Central memory CD8-positive, alpha-beta T cell (primary cell): ENCODE measurements at regions not wholly inside any gene's neighbourhood (a gene's known extent, or its start where the extent isn't known, plus 50 kb on each side); places are given as distances from the start of the nearest gene placed in this dataset.

Source experiments
- ATAC-seq: fragments of 150-1000 bp; cut with Tn5 transposase; replicated peaks from 2 replicates; pipeline ENCODE4 v1.10.0; 2022; ENCODE audit warnings: mild to moderate bottlenecking, moderate FRiP score, moderate number of reproducible peaks; ENCODE audit not compliant: poor library complexity, severe bottlenecking; ENCODE audit errors: extremely low read depth
- DNase-seq, 2 donors: peaks; one replicate each; pipeline ENCODE4 v3.0.0; 2021; ENCODE audit warnings: low spot score in 2 of 2
- H3K27ac Mint-ChIP-seq: one replicate; pipeline ENCODE4 v1.8.0; 2022; ENCODE audit warnings: low read depth, mild to moderate bottlenecking, moderate library complexity, mixed read lengths
- H3K27me3 Mint-ChIP-seq: one replicate; pipeline ENCODE4 v1.8.0; 2022; ENCODE audit warnings: mixed read lengths
- H3K36me3 Mint-ChIP-seq: one replicate; pipeline ENCODE4 v1.8.0; 2022; ENCODE audit warnings: mild to moderate bottlenecking, moderate library complexity, mixed read lengths; ENCODE audit not compliant: insufficient read depth
- H3K4me1 Mint-ChIP-seq: one replicate; pipeline ENCODE4 v1.8.0; 2022; ENCODE audit warnings: mixed read lengths
- H3K4me3 Mint-ChIP-seq: one replicate; pipeline ENCODE4 v1.8.0; 2022; ENCODE audit warnings: mild to moderate bottlenecking, moderate library complexity, mixed read lengths
- H3K9me3 Mint-ChIP-seq: one replicate; pipeline ENCODE4 v1.8.0; 2022; ENCODE audit warnings: mixed read lengths

DNA sequence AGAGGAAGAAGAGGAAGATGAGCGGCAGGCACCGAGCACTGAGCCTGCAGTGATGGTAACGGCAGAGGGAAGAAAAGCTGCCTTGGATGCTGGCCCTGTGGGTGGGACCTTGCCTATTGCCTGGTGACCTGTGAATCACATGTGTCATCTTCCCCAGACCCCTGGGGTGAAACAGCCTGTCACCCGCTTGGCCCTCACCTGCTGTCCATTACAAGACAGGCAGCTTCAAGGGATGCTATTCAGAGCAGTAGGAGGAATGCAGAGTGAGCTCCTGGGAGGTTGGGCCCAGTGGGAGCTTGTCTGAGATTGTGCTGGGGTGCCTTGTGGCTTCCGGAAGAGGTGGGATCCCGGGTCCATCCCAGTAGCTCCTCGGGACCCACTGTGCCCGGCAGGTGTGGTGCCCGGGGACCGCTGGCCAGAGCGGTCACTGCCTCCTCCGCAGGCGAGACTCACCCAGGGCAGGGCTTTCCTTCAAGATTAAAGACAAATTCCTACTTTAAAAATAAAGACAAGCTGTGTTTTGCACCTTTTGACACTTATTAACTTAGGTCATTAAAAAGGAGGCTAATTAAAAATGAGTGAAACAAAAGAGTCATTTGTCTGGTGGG is 440.2 kb upstream of the MKI67 start:
- peaks cover 8% of the 10 kb centered on the region for H3K9me3 Mint-ChIP-seq
- no peaks in the 10 kb centered on the region for H3K36me3 Mint-ChIP-seq
- no peak overlapping the region for H3K4me3 Mint-ChIP-seq
- ATAC-seq (peak; percentile 14), DNase-seq (no peak)
- no peaks in the 10 kb centered on the region for H3K4me1 Mint-ChIP-seq
- no peak overlapping the region for H3K27ac Mint-ChIP-seq
- no peaks in the 10 kb centered on the region for H3K27me3 Mint-ChIP-seq

- Mint-ChIP-seq H3K4me1 (no peaks in the 10 kb centered on the region), H3K4me3 (no peak overlapping the region), H3K27me3 (no peaks in the 10 kb centered on the region), H3K9me3 (no peaks in the 10 kb centered on the region), H3K36me3 (no peaks in the 10 kb centered on the region), H3K27ac (no peak overlapping the region)
- no peak for DNase-seq
- ATAC-seq, result no peak
These were observed 441.3 kb upstream of the MKI67 start for GRCh38 chr10:128567551-128567950.

DNA sequence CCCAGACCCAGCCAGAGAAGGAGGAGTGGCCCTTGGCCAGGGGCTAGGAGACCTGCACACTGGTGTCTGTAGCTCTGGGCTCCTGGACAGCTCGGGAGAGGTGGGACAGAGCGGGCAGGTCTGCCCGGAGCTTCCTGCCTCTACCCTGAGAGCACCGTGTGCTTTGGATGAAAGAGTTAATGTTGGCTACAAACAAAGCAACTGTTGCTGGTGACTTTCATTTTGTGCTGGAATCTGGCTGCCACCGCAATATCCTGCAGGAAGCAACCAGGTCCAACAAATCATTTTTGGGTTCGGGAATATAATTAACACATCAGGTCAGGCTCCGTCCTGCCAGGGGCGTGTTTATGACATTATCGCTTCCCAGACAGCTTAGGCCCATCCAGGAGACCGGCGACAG is 441.8 kb upstream of the MKI67 start:
- no peak for DNase-seq
- ATAC-seq, result no peak
- Mint-ChIP-seq H3K9me3 (no peaks in the 10 kb centered on the region), H3K36me3 (no peaks in the 10 kb centered on the region), H3K4me1 (no peaks in the 10 kb centered on the region), H3K27ac (no peak overlapping the region), H3K4me3 (no peak overlapping the region), H3K27me3 (no peaks in the 10 kb centered on the region)

DNA sequence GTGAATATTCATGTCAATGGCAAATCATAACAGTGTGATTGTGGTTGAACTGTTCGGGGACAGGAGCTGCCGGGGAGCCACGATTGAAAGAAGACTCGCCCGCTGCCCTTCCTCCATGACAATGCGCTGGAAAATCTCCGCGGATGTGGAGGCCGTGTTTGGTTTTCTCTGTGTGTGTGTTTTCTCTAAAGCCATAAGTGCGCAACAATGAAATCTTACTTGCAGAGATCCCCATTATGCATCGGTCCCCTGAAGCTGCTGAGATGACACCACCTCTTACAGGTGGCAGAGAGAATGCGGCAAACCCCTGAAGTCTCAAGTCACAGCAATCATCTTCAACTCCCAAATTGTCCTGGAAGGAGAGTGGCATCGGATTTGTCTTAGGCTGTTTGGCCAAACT is 442.3 kb upstream of the MKI67 start:
- ATAC-seq (no peak), DNase-seq (no peak)
- Mint-ChIP-seq H3K27ac (no peak overlapping the region), H3K27me3 (no peaks in the 10 kb centered on the region), H3K4me1 (no peaks in the 10 kb centered on the region), H3K4me3 (no peak overlapping the region), H3K36me3 (no peaks in the 10 kb centered on the region), H3K9me3 (no peaks in the 10 kb centered on the region)

DNA sequence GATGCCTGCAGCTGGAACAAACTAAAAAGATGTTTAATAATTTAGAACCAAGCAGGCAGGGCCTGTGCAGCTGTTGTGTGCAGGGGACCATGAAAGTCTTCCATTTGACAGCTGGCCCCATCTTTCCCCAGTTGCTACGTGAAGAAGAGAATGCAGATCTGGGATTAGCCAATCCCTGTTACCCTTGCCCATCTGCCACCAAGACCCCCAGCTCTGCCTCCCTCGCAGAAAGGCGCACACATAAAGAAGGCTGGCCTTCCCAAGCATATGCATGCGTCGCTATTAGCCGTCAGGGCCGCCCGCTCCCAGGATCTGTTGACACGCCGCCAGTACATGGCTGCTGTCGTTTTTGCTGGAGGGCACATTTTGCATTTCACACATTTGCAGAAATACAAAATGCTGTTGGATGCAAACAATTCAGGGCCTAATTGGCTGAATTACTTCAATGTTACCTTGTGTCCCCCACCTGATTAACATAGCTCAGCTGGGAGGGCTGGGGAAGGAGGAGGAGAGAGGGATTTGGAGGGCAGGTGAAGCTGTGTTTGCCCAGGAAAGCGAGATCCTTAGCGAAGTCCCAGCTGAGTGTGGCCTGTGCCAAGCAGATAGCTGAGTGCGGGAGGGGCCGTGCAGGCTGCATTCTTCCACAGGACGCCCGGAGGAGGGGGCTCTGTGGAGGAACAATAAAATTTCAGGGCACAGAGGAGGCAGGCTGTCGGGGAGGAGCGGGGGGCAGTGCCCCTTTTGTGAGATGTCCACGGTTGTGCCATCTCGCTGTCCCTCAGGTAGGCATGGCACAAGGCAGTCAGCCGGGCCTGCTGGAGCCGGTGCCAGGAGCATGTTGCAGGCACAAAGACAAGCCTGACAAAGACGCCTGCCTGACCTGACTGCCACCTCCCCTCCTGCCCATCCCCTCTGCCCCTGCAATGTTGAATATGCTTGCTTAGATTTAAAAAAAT is 443.0 kb upstream of the MKI67 start:
- H3K4me1 Mint-ChIP-seq, result no peaks in the 10 kb centered on the region
- no peak overlapping the region for H3K4me3 Mint-ChIP-seq
- ATAC-seq, result no peak
- H3K36me3 Mint-ChIP-seq, result no peaks in the 10 kb centered on the region
- no peak overlapping the region for H3K27ac Mint-ChIP-seq
- no peak for DNase-seq
- H3K27me3 Mint-ChIP-seq, result no peaks in the 10 kb centered on the region
- no peaks in the 10 kb centered on the region for H3K9me3 Mint-ChIP-seq

DNA sequence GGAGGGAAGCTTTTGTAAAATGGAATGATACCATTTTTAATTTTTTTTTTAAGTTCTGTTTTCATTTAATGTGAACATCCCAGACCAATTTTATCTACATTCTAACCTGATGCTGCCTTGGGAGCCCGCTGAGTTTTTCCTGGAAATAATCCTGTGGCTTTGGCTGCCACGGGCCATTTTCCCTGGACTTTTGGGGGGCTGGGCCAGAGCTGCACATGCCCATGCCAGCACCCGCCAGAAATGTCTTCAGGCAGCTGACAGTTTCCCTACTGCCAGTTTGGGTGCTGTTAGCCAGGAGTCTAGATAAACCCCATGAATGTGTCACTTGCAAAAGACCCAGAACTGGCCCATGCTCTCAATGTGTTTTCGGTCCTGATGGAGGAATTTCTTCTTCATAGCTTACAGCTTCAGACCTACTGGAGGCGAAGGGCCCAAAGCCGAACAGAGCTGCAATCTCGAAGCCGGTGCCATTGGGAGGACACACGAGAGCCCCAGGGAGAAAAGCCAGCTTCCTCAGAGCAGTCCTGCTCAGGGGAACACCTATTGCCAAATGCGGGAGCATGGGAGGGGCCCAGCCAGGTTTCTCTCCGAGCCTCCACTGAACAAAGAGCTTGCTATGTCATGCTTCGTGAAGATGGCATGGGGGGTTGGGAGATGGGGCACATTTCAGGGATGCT is 444.2 kb upstream of the MKI67 start:
- no peaks in the 10 kb centered on the region for H3K36me3 Mint-ChIP-seq
- no peak overlapping the region for H3K4me3 Mint-ChIP-seq
- no peaks in the 10 kb centered on the region for H3K9me3 Mint-ChIP-seq
- H3K27me3 Mint-ChIP-seq, result no peaks in the 10 kb centered on the region
- no peak overlapping the region for H3K27ac Mint-ChIP-seq
- no peaks in the 10 kb centered on the region for H3K4me1 Mint-ChIP-seq
- ATAC-seq, result no peak
- no peak for DNase-seq

- DNase-seq (no peak), ATAC-seq (no peak)
- Mint-ChIP-seq H3K36me3 (no peaks in the 10 kb centered on the region), H3K4me1 (no peaks in the 10 kb centered on the region), H3K27me3 (no peaks in the 10 kb centered on the region), H3K4me3 (no peak overlapping the region), H3K9me3 (no peaks in the 10 kb centered on the region), H3K27ac (no peak overlapping the region)
These were observed 444.8 kb upstream of the MKI67 start for GRCh38 chr10:128571071-128571470.

DNA sequence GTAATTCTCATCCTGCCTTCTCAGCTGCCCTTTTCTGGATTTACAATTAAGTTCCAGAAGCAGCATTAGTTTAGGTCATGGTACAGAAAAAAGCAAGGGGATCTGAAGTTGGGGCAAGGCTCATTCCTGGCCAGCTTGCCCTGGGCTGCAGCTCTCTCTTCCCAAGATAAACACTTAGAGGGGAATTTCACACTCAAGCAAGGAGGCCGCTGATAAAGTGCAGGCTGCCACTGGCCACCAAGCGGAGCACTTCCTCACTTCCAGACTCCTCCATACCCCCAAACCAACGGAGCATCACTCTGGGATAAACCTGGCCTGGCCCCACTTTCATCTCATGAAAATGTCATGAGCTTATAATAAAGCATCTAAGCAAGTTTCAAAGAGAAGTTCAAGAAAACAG is 445.5 kb upstream of the MKI67 start:
- H3K27me3 Mint-ChIP-seq, result no peaks in the 10 kb centered on the region
- no peaks in the 10 kb centered on the region for H3K36me3 Mint-ChIP-seq
- DNase-seq (no peak), ATAC-seq (no peak)
- H3K4me1 Mint-ChIP-seq, result no peaks in the 10 kb centered on the region
- no peak overlapping the region for H3K27ac Mint-ChIP-seq
- no peak overlapping the region for H3K4me3 Mint-ChIP-seq
- no peaks in the 10 kb centered on the region for H3K9me3 Mint-ChIP-seq

- DNase-seq (no peak), ATAC-seq (no peak)
- Mint-ChIP-seq H3K4me1 (no peaks in the 10 kb centered on the region), H3K36me3 (no peaks in the 10 kb centered on the region), H3K27ac (no peak overlapping the region), H3K9me3 (no peaks in the 10 kb centered on the region), H3K4me3 (no peak overlapping the region), H3K27me3 (no peaks in the 10 kb centered on the region)
These were observed 446.5 kb upstream of the MKI67 start for GRCh38 chr10:128572696-128573095.

GRCh38 chr10:128573281-128573845 is 447.1 kb upstream of the MKI67 start:
- no peaks in the 10 kb centered on the region for H3K36me3 Mint-ChIP-seq
- no peaks in the 10 kb centered on the region for H3K4me1 Mint-ChIP-seq
- H3K9me3 Mint-ChIP-seq, result no peaks in the 10 kb centered on the region
- no peaks in the 10 kb centered on the region for H3K27me3 Mint-ChIP-seq
- no peak for ATAC-seq
- H3K27ac Mint-ChIP-seq, result no peak overlapping the region
- no peak overlapping the region for H3K4me3 Mint-ChIP-seq
- no peak for DNase-seq

- H3K9me3 Mint-ChIP-seq, result no peaks in the 10 kb centered on the region
- no peak overlapping the region for H3K4me3 Mint-ChIP-seq
- H3K27me3 Mint-ChIP-seq, result no peaks in the 10 kb centered on the region
- no peak overlapping the region for H3K27ac Mint-ChIP-seq
- DNase-seq (no peak), ATAC-seq (no peak)
- no peaks in the 10 kb centered on the region for H3K36me3 Mint-ChIP-seq
- H3K4me1 Mint-ChIP-seq, result no peaks in the 10 kb centered on the region
These were observed 447.8 kb upstream of the MKI67 start for GRCh38 chr10:128573986-128574385.

DNA sequence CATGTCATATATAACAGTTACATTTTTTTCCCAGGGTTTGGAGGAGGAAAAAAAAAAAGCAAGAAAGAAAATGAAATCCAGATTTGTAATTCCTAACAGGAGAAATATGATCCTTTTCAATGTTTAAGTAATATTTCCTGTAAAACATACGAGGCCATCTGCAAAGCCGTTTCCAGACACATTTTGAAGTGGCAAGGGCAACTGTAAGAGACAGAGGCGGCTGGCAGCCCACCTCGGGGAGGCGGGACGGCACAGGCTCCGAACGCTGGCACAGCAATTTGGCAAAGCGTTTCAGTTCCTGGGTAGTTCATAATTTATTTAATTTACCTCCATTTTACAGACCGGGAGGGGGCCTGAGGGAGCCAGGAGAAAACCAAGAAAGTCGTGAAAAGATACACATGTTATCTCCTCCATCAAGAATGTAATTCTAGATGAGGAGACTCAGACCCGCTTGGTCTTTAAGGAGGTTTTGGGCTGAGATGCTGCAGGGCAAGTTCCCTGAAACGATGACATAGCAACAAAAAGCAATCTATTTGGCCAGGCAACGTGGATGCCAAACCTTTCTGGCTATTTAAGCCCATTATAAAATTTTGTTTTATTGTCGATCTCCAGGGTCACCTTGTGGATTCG is 448.5 kb upstream of the MKI67 start:
- Mint-ChIP-seq H3K4me1 (no peaks in the 10 kb centered on the region), H3K27me3 (no peaks in the 10 kb centered on the region), H3K4me3 (no peak overlapping the region), H3K36me3 (no peaks in the 10 kb centered on the region), H3K27ac (no peak overlapping the region), H3K9me3 (no peaks in the 10 kb centered on the region)
- ATAC-seq, result no peak
- no peak for DNase-seq
